ENCODE measurements at regions not wholly inside any gene's neighbourhood (a gene's known extent, or its start where the extent isn't known, plus 50 kb on each side); places are given as distances from the start of the nearest gene placed in this dataset.

DNA sequence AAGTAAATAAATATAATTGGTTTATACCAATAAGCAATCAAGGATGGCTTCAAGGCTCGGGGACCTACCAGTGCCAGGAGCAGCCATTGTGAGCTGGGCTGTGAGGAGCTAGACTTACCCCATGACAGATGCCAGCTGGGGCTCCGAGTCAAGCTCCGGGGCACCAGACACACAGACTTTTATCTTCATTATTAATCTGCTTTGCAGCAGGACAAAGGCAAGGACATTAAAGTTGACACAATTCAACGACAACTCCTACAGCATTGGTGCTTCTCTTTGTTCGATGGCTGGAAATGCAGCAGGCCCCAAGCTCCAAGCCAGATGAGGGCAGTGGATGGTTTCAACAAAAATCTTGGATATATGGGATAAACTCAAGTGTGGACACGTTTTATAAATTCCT lies 68.3 kb downstream of the CD24 start:
- peaks cover 0 to 7% (median 0%) of the 10 kb centered on the region in 4 donors for H3K9me3 ChIP-seq (ENCODE audit: control insufficient read depth in 4 of 4, low read length in 3 of 4)
- DNase-seq (ENCODE audit: low spot score), result no peak
- H3K9ac ChIP-seq (ENCODE audit: low read depth in 1 of 2, low read length in 2 of 2), result no peak overlapping the region
- H3K27me3 ChIP-seq (ENCODE audit: control insufficient read depth in 4 of 4, insufficient read depth in 4 of 4, low read length in 3 of 4), result no peaks in the 10 kb centered on the region
- H3K36me3 ChIP-seq (ENCODE audit: control insufficient read depth in 4 of 4, insufficient read depth in 3 of 4, low read depth in 1 of 4, low read length in 3 of 4), result no peaks in the 10 kb centered on the region
- 94% methylated on average over 6 of the region's 6 CpGs for WGBS
- H3K4me3 ChIP-seq (ENCODE audit: low read depth in 1 of 3, low read length in 3 of 3), result no peak overlapping the region
- no peak overlapping the region for H3K27ac ChIP-seq (ENCODE audit: low read depth in 1 of 2, low read length in 2 of 2)
- no peaks in the 10 kb centered on the region for H3K4me1 ChIP-seq (ENCODE audit: control insufficient read depth in 4 of 4, insufficient read depth in 4 of 4, low read length in 3 of 4)
- no peak for TF ChIP-seq NR2F2 (IDR thresholded peaks at IDR 0.05)
- TF ChIP-seq, protein P1, sequence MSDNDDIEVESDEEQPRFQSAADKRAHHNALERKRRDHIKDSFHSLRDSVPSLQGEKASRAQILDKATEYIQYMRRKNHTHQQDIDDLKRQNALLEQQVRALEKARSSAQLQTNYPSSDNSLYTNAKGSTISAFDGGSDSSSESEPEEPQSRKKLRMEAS (IDR thresholded peaks at IDR 0.05), result no peak
- TF ChIP-seq, protein P2, sequence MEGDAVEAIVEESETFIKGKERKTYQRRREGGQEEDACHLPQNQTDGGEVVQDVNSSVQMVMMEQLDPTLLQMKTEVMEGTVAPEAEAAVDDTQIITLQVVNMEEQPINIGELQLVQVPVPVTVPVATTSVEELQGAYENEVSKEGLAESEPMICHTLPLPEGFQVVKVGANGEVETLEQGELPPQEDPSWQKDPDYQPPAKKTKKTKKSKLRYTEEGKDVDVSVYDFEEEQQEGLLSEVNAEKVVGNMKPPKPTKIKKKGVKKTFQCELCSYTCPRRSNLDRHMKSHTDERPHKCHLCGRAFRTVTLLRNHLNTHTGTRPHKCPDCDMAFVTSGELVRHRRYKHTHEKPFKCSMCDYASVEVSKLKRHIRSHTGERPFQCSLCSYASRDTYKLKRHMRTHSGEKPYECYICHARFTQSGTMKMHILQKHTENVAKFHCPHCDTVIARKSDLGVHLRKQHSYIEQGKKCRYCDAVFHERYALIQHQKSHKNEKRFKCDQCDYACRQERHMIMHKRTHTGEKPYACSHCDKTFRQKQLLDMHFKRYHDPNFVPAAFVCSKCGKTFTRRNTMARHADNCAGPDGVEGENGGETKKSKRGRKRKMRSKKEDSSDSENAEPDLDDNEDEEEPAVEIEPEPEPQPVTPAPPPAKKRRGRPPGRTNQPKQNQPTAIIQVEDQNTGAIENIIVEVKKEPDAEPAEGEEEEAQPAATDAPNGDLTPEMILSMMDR (IDR thresholded peaks at IDR 0.05; ENCODE audit: low read depth, low read length, missing input control), result no peak
- TF ChIP-seq YY1 (IDR thresholded peaks at IDR 0.05), result no peak
- TF ChIP-seq, protein P3, sequence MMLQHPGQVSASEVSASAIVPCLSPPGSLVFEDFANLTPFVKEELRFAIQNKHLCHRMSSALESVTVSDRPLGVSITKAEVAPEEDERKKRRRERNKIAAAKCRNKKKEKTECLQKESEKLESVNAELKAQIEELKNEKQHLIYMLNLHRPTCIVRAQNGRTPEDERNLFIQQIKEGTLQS (IDR thresholded peaks at IDR 0.05), result no peak
- TF ChIP-seq RXRA (IDR thresholded peaks at IDR 0.05), result no peak
- TF ChIP-seq HNF4G (IDR thresholded peaks at IDR 0.05), result no peak
- no peak for TF ChIP-seq SP1 (IDR thresholded peaks at IDR 0.05)
- no peak for TF ChIP-seq TAF1 (conservative IDR thresholded peaks at IDR 0.05)
- no peak for TF ChIP-seq EGR1 (IDR thresholded peaks at IDR 0.05; ENCODE audit: low read depth in 2 of 2)
- no peak for TF ChIP-seq JUND (IDR thresholded peaks at IDR 0.05)
- no peak for TF ChIP-seq HNF4A (conservative IDR thresholded peaks at IDR 0.05)
- TF ChIP-seq FOXA2 (IDR thresholded peaks at IDR 0.05), result no peak

DNA sequence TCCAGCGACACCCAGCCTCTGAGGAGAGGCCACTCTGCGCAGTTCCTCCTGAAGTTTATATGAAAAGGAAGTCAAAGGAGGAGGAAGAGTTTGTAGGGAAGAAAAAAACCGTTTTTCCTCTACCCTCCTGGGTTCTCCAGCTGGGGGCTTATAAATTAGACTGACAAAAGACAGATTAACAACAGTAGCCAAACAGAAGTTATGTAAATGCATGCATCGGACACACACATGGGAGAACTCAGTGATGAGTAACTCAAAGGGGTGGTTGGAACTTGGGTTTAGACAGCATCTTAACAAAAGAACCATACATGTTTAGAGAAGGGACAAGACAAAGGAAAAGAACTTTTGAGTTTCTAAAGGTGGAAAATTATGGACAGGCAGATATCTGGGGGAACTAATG lies 71.2 kb downstream of the CD24 start:
- Histone ChIP-seq H3K4me1 (ENCODE audit: control insufficient read depth in 4 of 4, insufficient read depth in 4 of 4, low read length in 3 of 4) (no peaks in the 10 kb centered on the region), H3K4me3 (ENCODE audit: low read depth in 1 of 3, low read length in 3 of 3) (no peak overlapping the region), H3K9ac (ENCODE audit: low read depth in 1 of 2, low read length in 2 of 2) (no peak overlapping the region), H3K27me3 (ENCODE audit: control insufficient read depth in 4 of 4, insufficient read depth in 4 of 4, low read length in 3 of 4) (no peaks in the 10 kb centered on the region), H3K36me3 (ENCODE audit: control insufficient read depth in 4 of 4, insufficient read depth in 3 of 4, low read depth in 1 of 4, low read length in 3 of 4) (no peaks in the 10 kb centered on the region), H3K27ac (ENCODE audit: low read depth in 1 of 2, low read length in 2 of 2) (no peak overlapping the region), H3K9me3 (ENCODE audit: control insufficient read depth in 4 of 4, low read length in 3 of 4) (peaks cover 0 to 7% (median 2%) of the 10 kb centered on the region in 4 donors)
- no peak for DNase-seq (ENCODE audit: low spot score)
- TF ChIP-seq, protein P4, sequence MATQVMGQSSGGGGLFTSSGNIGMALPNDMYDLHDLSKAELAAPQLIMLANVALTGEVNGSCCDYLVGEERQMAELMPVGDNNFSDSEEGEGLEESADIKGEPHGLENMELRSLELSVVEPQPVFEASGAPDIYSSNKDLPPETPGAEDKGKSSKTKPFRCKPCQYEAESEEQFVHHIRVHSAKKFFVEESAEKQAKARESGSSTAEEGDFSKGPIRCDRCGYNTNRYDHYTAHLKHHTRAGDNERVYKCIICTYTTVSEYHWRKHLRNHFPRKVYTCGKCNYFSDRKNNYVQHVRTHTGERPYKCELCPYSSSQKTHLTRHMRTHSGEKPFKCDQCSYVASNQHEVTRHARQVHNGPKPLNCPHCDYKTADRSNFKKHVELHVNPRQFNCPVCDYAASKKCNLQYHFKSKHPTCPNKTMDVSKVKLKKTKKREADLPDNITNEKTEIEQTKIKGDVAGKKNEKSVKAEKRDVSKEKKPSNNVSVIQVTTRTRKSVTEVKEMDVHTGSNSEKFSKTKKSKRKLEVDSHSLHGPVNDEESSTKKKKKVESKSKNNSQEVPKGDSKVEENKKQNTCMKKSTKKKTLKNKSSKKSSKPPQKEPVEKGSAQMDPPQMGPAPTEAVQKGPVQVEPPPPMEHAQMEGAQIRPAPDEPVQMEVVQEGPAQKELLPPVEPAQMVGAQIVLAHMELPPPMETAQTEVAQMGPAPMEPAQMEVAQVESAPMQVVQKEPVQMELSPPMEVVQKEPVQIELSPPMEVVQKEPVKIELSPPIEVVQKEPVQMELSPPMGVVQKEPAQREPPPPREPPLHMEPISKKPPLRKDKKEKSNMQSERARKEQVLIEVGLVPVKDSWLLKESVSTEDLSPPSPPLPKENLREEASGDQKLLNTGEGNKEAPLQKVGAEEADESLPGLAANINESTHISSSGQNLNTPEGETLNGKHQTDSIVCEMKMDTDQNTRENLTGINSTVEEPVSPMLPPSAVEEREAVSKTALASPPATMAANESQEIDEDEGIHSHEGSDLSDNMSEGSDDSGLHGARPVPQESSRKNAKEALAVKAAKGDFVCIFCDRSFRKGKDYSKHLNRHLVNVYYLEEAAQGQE (IDR thresholded peaks at IDR 0.05), result no peak
- TF ChIP-seq JUND (IDR thresholded peaks at IDR 0.05) (no peak), RAD21 (IDR thresholded peaks at IDR 0.05) (no peak), HNF4A (conservative IDR thresholded peaks at IDR 0.05) (no peak), TAF1 (conservative IDR thresholded peaks at IDR 0.05) (no peak)
- WGBS, result 80% methylated on average over 4 of the region's 4 CpGs
